HG03460 (cell line): ENCODE measurements at regions not wholly inside any gene's neighbourhood (a gene's known extent, or its start where the extent isn't known, plus 50 kb on each side); places are given as distances from the start of the nearest gene placed in this dataset.
A peak's percentile ranks its signal among the peaks of the same experiment; 100 is the strongest.

Experiments used
- ATAC-seq: cut with Tn5 transposase; IDR thresholded peaks from one replicate; pipeline ENCODE4 v1.9.1; 2021; ENCODE audit not compliant: unreplicated experiment

GRCh38 chr6:26305641-26305969 lies 59.4 kb upstream of the BTN3A2 start:
- ATAC-seq, result no peak

GRCh38 chr6:26306232-26306631 lies 58.8 kb upstream of the BTN3A2 start:
- ATAC-seq, result no peak

- no peak for ATAC-seq
These were observed 57.1 kb upstream of the BTN3A2 start for GRCh38 chr6:26307850-26308249.

- ATAC-seq, result peak; percentile 45
These were observed 55.3 kb upstream of the BTN3A2 start for GRCh38 chr6:26309731-26310142.

GRCh38 chr6:26311012-26311384 lies 54.0 kb upstream of the BTN3A2 start:
- no peak for ATAC-seq

- peak; percentile 37 for ATAC-seq
These were observed 53.5 kb upstream of the BTN3A2 start for GRCh38 chr6:26311385-26312095.

GRCh38 chr6:26312096-26312463 lies 52.9 kb upstream of the BTN3A2 start:
- ATAC-seq, result no peak

GRCh38 chr6:26312501-26313397 lies 52.2 kb upstream of the BTN3A2 start:
- no peak for ATAC-seq
